GM23338 (cell line): ENCODE measurements at regions not wholly inside any gene's neighbourhood (a gene's known extent, or its start where the extent isn't known, plus 50 kb on each side); places are given as distances from the start of the nearest gene placed in this dataset.

Source experiments
- ATAC-seq: fragments of 200-7000 bp; cut with Tn5 transposase; 3 replicates; pipeline ENCODE4 v1.9.1; 2020
- DNase-seq: peaks from one replicate; pipeline ENCODE4 v3.0.0-alpha.2; 2015; ENCODE audit warnings: low spot score
- H2AFZ ChIP-seq: fragments of 200-600 bp; sonication (generic); 2 replicates; pipeline ENCODE4 v1.8.0; 2016; ENCODE audit warnings: antibody characterized with exemption, mild to moderate bottlenecking, moderate library complexity
- H3F3A ChIP-seq: fragments of 200-600 bp; sonication (generic); replicated peaks from 2 replicates; pipeline ENCODE4 v1.8.0; 2017; ENCODE audit warnings: antibody characterized with exemption, mixed run types, low read depth
- H3K27ac ChIP-seq: fragments of 200-600 bp; sonication (generic); 2 replicates; pipeline ENCODE4 v1.6.1; 2016; ENCODE audit warnings: low read depth
- H3K27me3 ChIP-seq: fragments of 200-600 bp; sonication (generic); 2 replicates; pipeline ENCODE4 v1.8.0; 2016; ENCODE audit warnings: mild to moderate bottlenecking, mixed run types, moderate library complexity; ENCODE audit not compliant: insufficient read depth
- H3K36me3 ChIP-seq: fragments of 200-600 bp; sonication (generic); 2 replicates; pipeline ENCODE4 v1.8.0; 2016; ENCODE audit warnings: mild to moderate bottlenecking; ENCODE audit not compliant: insufficient read depth
- H3K4me1 ChIP-seq: fragments of 200-600 bp; sonication (generic); 2 replicates; pipeline ENCODE4 v1.8.0; 2016; ENCODE audit warnings: mild to moderate bottlenecking, moderate library complexity; ENCODE audit not compliant: insufficient read depth
- H3K4me2 ChIP-seq: fragments of 200-600 bp; sonication (generic); 2 replicates; pipeline ENCODE4 v1.7.1; 2017; ENCODE audit warnings: mixed run types
- H3K4me3 ChIP-seq: fragments of 200-600 bp; sonication (generic); 2 replicates; pipeline ENCODE4 v1.6.1; 2016; ENCODE audit warnings: mixed run types
- H3K79me2 ChIP-seq: fragments of 200-600 bp; sonication (generic); replicated peaks from 2 replicates; pipeline ENCODE4 v1.8.0; 2017; ENCODE audit warnings: mild to moderate bottlenecking; ENCODE audit not compliant: insufficient read depth
- H3K9me2 ChIP-seq: fragments of 200-600 bp; sonication (generic); 2 replicates; pipeline ENCODE4 v1.8.0; 2017; ENCODE audit not compliant: insufficient read depth
- H4K20me1 ChIP-seq: fragments of 200-600 bp; sonication (generic); replicated peaks from 2 replicates; pipeline ENCODE4 v1.8.0; 2017; ENCODE audit warnings: mild to moderate bottlenecking; ENCODE audit not compliant: insufficient read depth
- H3K27ac Mint-ChIP-seq: 2 replicates; pipeline ENCODE4 v1.8.0; 2020; ENCODE audit warnings: inconsistent platforms, mild to moderate bottlenecking, moderate library complexity, mixed read lengths
- H3K27me3 Mint-ChIP-seq: 3 replicates; pipeline ENCODE4 v1.8.0; 2022; ENCODE audit warnings: low read depth, mild to moderate bottlenecking, moderate library complexity, mixed read lengths, inconsistent platforms; ENCODE audit not compliant: insufficient read depth, poor library complexity
- H3K36me3 Mint-ChIP-seq: 3 replicates; pipeline ENCODE4 v1.8.0; 2021; ENCODE audit warnings: low read depth, mild to moderate bottlenecking, inconsistent platforms, moderate library complexity, mixed read lengths
- H3K4me1 Mint-ChIP-seq: 3 replicates; pipeline ENCODE4 v1.8.0; 2020; ENCODE audit warnings: mild to moderate bottlenecking, inconsistent platforms, mixed read lengths
- H3K4me3 Mint-ChIP-seq: 3 replicates; pipeline ENCODE4 v1.8.0; 2021; ENCODE audit warnings: moderate library complexity, mild to moderate bottlenecking, inconsistent platforms, mixed read lengths
- H3K9me3 Mint-ChIP-seq: 3 replicates; pipeline ENCODE4 v1.8.0; 2020; ENCODE audit warnings: moderate library complexity, mild to moderate bottlenecking, inconsistent platforms, mixed read lengths
- CREB1 ChIP-seq: fragments of 250-450 bp; sonication (Bioruptor Pico); IDR thresholded peaks from 2 replicates; pipeline ENCODE4 v1.5.0; 2020; ENCODE audit warnings: low read depth, mild to moderate bottlenecking, moderate library complexity
- EZH2 ChIP-seq: fragments of 200-600 bp; sonication (generic); IDR thresholded peaks from one replicate; pipeline ENCODE4 v1.8.0; 2017; ENCODE audit warnings: antibody characterized with exemption, mild to moderate bottlenecking, low read depth; ENCODE audit not compliant: unreplicated experiment
- JUNB ChIP-seq: IDR thresholded peaks from one replicate; pipeline ENCODE4 v1.6.1; 2016; ENCODE audit warnings: antibody characterized with exemption; ENCODE audit not compliant: unreplicated experiment
- ZNF114 ChIP-seq: fragments of 250-450 bp; sonication (Bioruptor Pico); IDR thresholded peaks from 2 replicates; pipeline ENCODE4 v1.5.0; 2020; ENCODE audit warnings: mild to moderate bottlenecking, moderate library complexity
- ZNF331 ChIP-seq: fragments of 250-450 bp; sonication (Bioruptor Pico); IDR thresholded peaks from 2 replicates; pipeline ENCODE4 v1.5.0; 2020; ENCODE audit warnings: low read depth, mild to moderate bottlenecking, moderate library complexity

DNA sequence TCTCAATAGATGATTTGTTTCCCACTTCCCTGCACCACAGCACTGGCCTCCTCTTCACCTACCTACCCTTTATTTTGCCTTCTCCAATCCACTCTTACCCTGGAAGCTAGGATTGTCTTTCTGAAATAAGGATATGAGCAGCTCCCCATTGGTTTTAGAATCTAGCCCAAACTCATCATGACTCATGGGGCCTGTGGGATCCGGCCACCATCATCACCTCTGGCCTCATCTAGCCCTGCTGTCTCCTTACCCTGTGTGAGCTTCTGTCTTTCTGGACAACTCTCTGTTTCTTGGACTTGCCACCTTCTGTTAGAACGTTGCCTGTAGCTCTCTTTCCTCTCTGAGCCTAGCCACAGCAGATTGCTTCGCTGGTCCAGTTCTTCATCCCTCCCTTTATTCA, 277.1 kb downstream of the PAX1 start:
- Histone ChIP-seq H4K20me1 (no peaks in the 10 kb centered on the region), H3K36me3 (no peaks in the 10 kb centered on the region), H3F3A (no peaks in the 10 kb centered on the region), H3K27ac (no peak overlapping the region), H3K4me1 (0 out of 2 replicates have a peak, but pooled peaks cover 2% of the 10 kb centered on the region), H3K79me2 (no peaks in the 10 kb centered on the region), H3K9me2 (peaks cover 1% of the 10 kb centered on the region; the same call in 1 of the 2 replicates), H2AFZ (no peak overlapping the region), H3K4me3 (no peak overlapping the region), H3K4me2 (no peak overlapping the region), H3K27me3 (no peaks in the 10 kb centered on the region)
- no peaks in the 10 kb centered on the region for H3K36me3 Mint-ChIP-seq
- ATAC-seq (no peak), DNase-seq (no peak)
- no peak for TF ChIP-seq JUNB
- TF ChIP-seq ZNF114 (CRISPR knock-in tag), result no peak
- no peaks in the 10 kb centered on the region; the same call in 2 of the 3 replicates for H3K4me1 Mint-ChIP-seq
- no peak overlapping the region for H3K27ac Mint-ChIP-seq
- no peaks in the 10 kb centered on the region for H3K27me3 Mint-ChIP-seq
- H3K9me3 Mint-ChIP-seq, result no peaks in the 10 kb centered on the region
- H3K4me3 Mint-ChIP-seq, result no peak overlapping the region

DNA sequence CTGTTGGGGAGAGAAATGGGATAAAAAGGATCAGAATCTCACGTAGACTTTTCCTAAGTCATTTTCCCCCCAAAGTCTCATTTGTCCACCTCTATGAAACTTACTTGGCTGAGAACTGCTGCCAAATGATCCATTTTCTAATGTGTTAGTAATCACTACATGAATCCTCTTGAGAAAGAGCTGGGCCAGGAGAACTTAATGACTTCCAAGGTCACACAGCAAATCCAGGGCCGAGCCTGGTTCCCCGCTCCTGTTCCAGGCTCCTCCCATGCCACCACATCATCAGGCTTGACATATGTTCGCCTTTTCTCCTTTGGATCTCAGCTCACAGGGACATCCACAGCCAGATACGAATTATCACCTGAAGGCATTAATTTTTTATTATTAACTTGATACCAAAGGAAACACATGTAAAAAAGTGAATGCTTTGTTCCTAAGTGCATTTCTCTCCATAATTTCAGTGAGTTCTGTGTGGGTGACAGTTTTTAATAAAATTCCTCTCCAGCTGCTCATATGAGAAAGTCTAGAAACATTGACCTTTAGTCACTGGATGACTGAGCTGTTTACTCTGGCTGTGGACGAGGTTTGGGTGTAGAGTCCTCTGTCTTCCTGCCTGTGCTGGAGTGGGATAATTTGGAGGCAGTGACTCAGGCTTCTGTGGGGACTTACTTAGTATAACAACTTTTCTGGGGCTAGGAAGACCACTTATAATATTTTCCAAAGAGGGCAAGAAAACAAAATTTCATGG, 276.3 kb downstream of the PAX1 start:
- H3K27ac ChIP-seq, result no peak overlapping the region
- H3K4me1 Mint-ChIP-seq, result no peaks in the 10 kb centered on the region; the same call in 2 of the 3 replicates
- H4K20me1 ChIP-seq, result no peaks in the 10 kb centered on the region
- no peaks in the 10 kb centered on the region for H3K36me3 ChIP-seq
- no peak overlapping the region for H3K27ac Mint-ChIP-seq
- no peaks in the 10 kb centered on the region for H3K27me3 ChIP-seq
- no peaks in the 10 kb centered on the region for H3K79me2 ChIP-seq
- H3K9me2 ChIP-seq, result no peaks in the 10 kb centered on the region; the same call in 1 of the 2 replicates
- H3K4me1 ChIP-seq, result 0 out of 2 replicates have a peak, but pooled peaks cover 4% of the 10 kb centered on the region
- ATAC-seq (no peak), DNase-seq (no peak)
- H3K4me2 ChIP-seq, result no peak overlapping the region
- no peaks in the 10 kb centered on the region for H3K9me3 Mint-ChIP-seq
- H2AFZ ChIP-seq, result no peak overlapping the region
- H3F3A ChIP-seq, result no peaks in the 10 kb centered on the region
- TF ChIP-seq ZNF331 (CRISPR knock-in tag), result no peak
- no peak for TF ChIP-seq EZH2
- no peaks in the 10 kb centered on the region for H3K36me3 Mint-ChIP-seq
- H3K4me3 ChIP-seq, result no peak overlapping the region
- H3K4me3 Mint-ChIP-seq, result no peak overlapping the region
- no peaks in the 10 kb centered on the region for H3K27me3 Mint-ChIP-seq

- 0 out of 2 replicates have a peak, but pooled peaks cover 4% of the 10 kb centered on the region for H3K4me1 ChIP-seq
- H3K9me3 Mint-ChIP-seq, result no peaks in the 10 kb centered on the region
- no peak overlapping the region for H3K27ac ChIP-seq
- no peaks in the 10 kb centered on the region; the same call in 2 of the 3 replicates for H3K4me1 Mint-ChIP-seq
- no peaks in the 10 kb centered on the region for H3K36me3 Mint-ChIP-seq
- H3K27ac Mint-ChIP-seq, result no peak overlapping the region
- no peaks in the 10 kb centered on the region for H3K79me2 ChIP-seq
- H3K27me3 ChIP-seq, result no peaks in the 10 kb centered on the region
- DNase-seq, result no peak
- H3K4me3 Mint-ChIP-seq, result no peak overlapping the region
- no peaks in the 10 kb centered on the region; the same call in 1 of the 2 replicates for H3K9me2 ChIP-seq
- H3K4me2 ChIP-seq, result no peak overlapping the region
- H4K20me1 ChIP-seq, result no peaks in the 10 kb centered on the region
- no peak overlapping the region for H2AFZ ChIP-seq
- H3K36me3 ChIP-seq, result no peaks in the 10 kb centered on the region
- no peak overlapping the region for H3K4me3 ChIP-seq
- no peak for TF ChIP-seq CREB1
- ATAC-seq, result no peak
- H3K27me3 Mint-ChIP-seq, result no peaks in the 10 kb centered on the region
- H3F3A ChIP-seq, result no peaks in the 10 kb centered on the region
These were observed 275.7 kb downstream of the PAX1 start for GRCh38 chr20:21981179-21981578.
